SIG-M5 (cell line): ENCODE measurements at regions not wholly inside any gene's neighbourhood (a gene's known extent, or its start where the extent isn't known, plus 50 kb on each side); places are given as distances from the start of the nearest gene placed in this dataset.
A peak's percentile ranks its signal among the peaks of the same experiment; 100 is the strongest.
"Not testable (repeated sequence)": the region's sequence is repeated elsewhere in the genome, so short reads cannot be mapped to it uniquely, and the experiment has no call there.

Experiments
- DNase-seq: peaks from one replicate; lab custom pipeline; 2025; lab: John Stamatoyannopoulos, UW

GRCh38 chr14:71606064-71606463 lies 326.2 kb upstream of the RGS6 start:
- no peak for DNase-seq

- DNase-seq, result no peak
These were observed 325.7 kb upstream of the RGS6 start for GRCh38 chr14:71606575-71606974.

- no peak for DNase-seq
These were observed 325.2 kb upstream of the RGS6 start for GRCh38 chr14:71607056-71607455.

GRCh38 chr14:71610149-71610548 lies 322.1 kb upstream of the RGS6 start:
- DNase-seq, result no peak

GRCh38 chr14:71610797-71611196 lies 321.4 kb upstream of the RGS6 start:
- no peak for DNase-seq

- no peak for DNase-seq
These were observed 319.1 kb upstream of the RGS6 start for GRCh38 chr14:71613168-71613567.

- no peak for DNase-seq
These were observed 316.2 kb upstream of the RGS6 start for GRCh38 chr14:71616013-71616412.

GRCh38 chr14:71618047-71618446 lies 314.2 kb upstream of the RGS6 start:
- no peak for DNase-seq

- DNase-seq, result no peak
These were observed 313.5 kb upstream of the RGS6 start for GRCh38 chr14:71618716-71619115.

GRCh38 chr14:71619472-71619871 lies 312.8 kb upstream of the RGS6 start:
- DNase-seq, result no peak

- DNase-seq, result no peak
These were observed 311.8 kb upstream of the RGS6 start for GRCh38 chr14:71620401-71620800.

GRCh38 chr14:71621276-71621675 lies 311.0 kb upstream of the RGS6 start:
- DNase-seq, result no peak

- DNase-seq, result no peak
These were observed 310.1 kb upstream of the RGS6 start for GRCh38 chr14:71621980-71622605.

- no peak for DNase-seq
These were observed 308.3 kb upstream of the RGS6 start for GRCh38 chr14:71623939-71624338.

- DNase-seq, result peak; percentile 2
These were observed 307.1 kb upstream of the RGS6 start for GRCh38 chr14:71625175-71625574.

- no peak for DNase-seq
These were observed 306.1 kb upstream of the RGS6 start for GRCh38 chr14:71625891-71626701.

GRCh38 chr14:71628433-71628832 lies 303.8 kb upstream of the RGS6 start:
- no peak for DNase-seq

- no peak for DNase-seq
These were observed 303.0 kb upstream of the RGS6 start for GRCh38 chr14:71629250-71629649.

GRCh38 chr14:71629765-71630492 lies 302.3 kb upstream of the RGS6 start:
- DNase-seq, result no peak

- DNase-seq, result not testable (repeated sequence)
These were observed 301.2 kb upstream of the RGS6 start for GRCh38 chr14:71631030-71631429.

- no peak for DNase-seq
These were observed 299.7 kb upstream of the RGS6 start for GRCh38 chr14:71632440-71632946.

- DNase-seq, result no peak
These were observed 296.2 kb upstream of the RGS6 start for GRCh38 chr14:71636076-71636475.
